MM.1S (cell line): ENCODE measurements at regions not wholly inside any gene's neighbourhood (a gene's known extent, or its start where the extent isn't known, plus 50 kb on each side); places are given as distances from the start of the nearest gene placed in this dataset.

ENCODE experiments used
- DNase-seq: peaks from one replicate; pipeline ENCODE4 v3.0.0-alpha.2; 2015
- H2AFZ ChIP-seq: fragments of 300-600 bp; sonication (generic); 2 replicates; pipeline ENCODE4 v1.6.0; 2016; ENCODE audit warnings: antibody characterized with exemption, low read length
- H3F3A ChIP-seq: fragments of 300-600 bp; sonication (generic); 2 replicates; pipeline ENCODE4 v1.6.1; 2016; ENCODE audit warnings: mild to moderate bottlenecking, antibody characterized with exemption, low read length, moderate library complexity, mixed read lengths; ENCODE audit not compliant: insufficient read depth
- H3K27ac ChIP-seq: fragments of 300-600 bp; sonication (generic); 2 replicates; pipeline ENCODE4 v1.5.1; 2016; ENCODE audit warnings: mild to moderate bottlenecking, low read length
- H3K27me3 ChIP-seq: fragments of 300-600 bp; sonication (generic); replicated peaks from 2 replicates; pipeline ENCODE4 v1.6.0; 2016; ENCODE audit warnings: low read length; ENCODE audit not compliant: insufficient read depth
- H3K36me3 ChIP-seq: fragments of 300-600 bp; sonication (generic); replicated peaks from 2 replicates; pipeline ENCODE4 v1.6.1; 2016; ENCODE audit warnings: mild to moderate bottlenecking, low read length, mixed read lengths; ENCODE audit not compliant: insufficient read depth
- H3K4me1 ChIP-seq: fragments of 300-600 bp; sonication (generic); 2 replicates; pipeline ENCODE4 v1.6.1; 2016; ENCODE audit warnings: low read length, mixed read lengths
- H3K4me2 ChIP-seq: fragments of 300-600 bp; sonication (generic); 2 replicates; pipeline ENCODE4 v1.6.0; 2016; ENCODE audit warnings: low read depth, low read length
- H3K4me3 ChIP-seq: fragments of 300-600 bp; sonication (generic); 2 replicates; pipeline ENCODE4 v1.5.1; 2016; ENCODE audit warnings: low read length, mixed read lengths
- H3K79me2 ChIP-seq: fragments of 300-600 bp; sonication (generic); 2 replicates; pipeline ENCODE4 v1.6.1; 2016; ENCODE audit warnings: mixed run types, low read length, mixed read lengths
- H3K9ac ChIP-seq: fragments of 300-600 bp; sonication (generic); 2 replicates; pipeline ENCODE4 v1.6.1; 2016; ENCODE audit warnings: low read length, mixed read lengths
- H3K9me2 ChIP-seq: fragments of 300-600 bp; sonication (generic); replicated peaks from 2 replicates; pipeline ENCODE4 v1.6.1; 2016; ENCODE audit warnings: mild to moderate bottlenecking, low read length, mixed read lengths; ENCODE audit not compliant: insufficient read depth
- H3K9me3 ChIP-seq: fragments of 300-600 bp; sonication (generic); replicated peaks from 2 replicates; pipeline ENCODE4 v1.6.1; 2016; ENCODE audit warnings: mild to moderate bottlenecking, low read length, mixed read lengths; ENCODE audit not compliant: insufficient read depth
- H4K20me1 ChIP-seq: fragments of 300-600 bp; sonication (generic); 2 replicates; pipeline ENCODE4 v1.6.1; 2016; ENCODE audit warnings: mild to moderate bottlenecking, low read length, moderate library complexity, mixed read lengths; ENCODE audit not compliant: insufficient read depth
- CTCF ChIP-seq: fragments of 300-600 bp; sonication (generic); IDR thresholded peaks from 2 replicates; pipeline ENCODE4 v1.5.1; 2016; ENCODE audit warnings: antibody characterized with exemption, low read length, mixed read lengths
- EZH2 ChIP-seq: fragments of 300-600 bp; sonication (generic); optimal IDR thresholded peaks from 2 replicates; pipeline ENCODE3; 2017; ENCODE audit warnings: low read depth, mild to moderate bottlenecking, antibody characterized with exemption, low read length, mixed read lengths
- EZH2phosphoT487 ChIP-seq: fragments of 300-600 bp; sonication (generic); IDR thresholded peaks from 2 replicates; pipeline ENCODE4 v1.6.1; 2018; ENCODE audit warnings: antibody characterized with exemption, low read length

- Histone ChIP-seq H2AFZ (no peak overlapping the region), H3K9me3 (no peaks in the 10 kb centered on the region), H3K27me3 (no peaks in the 10 kb centered on the region), H3K27ac (no peak overlapping the region), H4K20me1 (no peaks in the 10 kb centered on the region), H3F3A (no peaks in the 10 kb centered on the region), H3K9ac (no peak overlapping the region), H3K79me2 (no peaks in the 10 kb centered on the region), H3K4me1 (no peaks in the 10 kb centered on the region), H3K4me3 (no peak overlapping the region), H3K36me3 (no peaks in the 10 kb centered on the region), H3K9me2 (no peaks in the 10 kb centered on the region), H3K4me2 (no peak overlapping the region)
- TF ChIP-seq EZH2phosphoT487 (no peak), EZH2 (no peak), CTCF (no peak)
- DNase-seq: no peak
Observed at GRCh38 chr16:66240631-66241395, 125.7 kb upstream of the CDH5 start.

GRCh38 chr16:66240088-66240487 lies 126.4 kb upstream of the CDH5 start:
- DNase-seq: no peak
- no peak overlapping the region for H3K27ac ChIP-seq
- no peak overlapping the region for H3K4me3 ChIP-seq
- no peak for TF ChIP-seq EZH2
- no peak for TF ChIP-seq EZH2phosphoT487
- TF ChIP-seq CTCF: no peak
- H3K4me1 ChIP-seq: no peaks in the 10 kb centered on the region
- H2AFZ ChIP-seq: no peak overlapping the region
- no peaks in the 10 kb centered on the region for H3K36me3 ChIP-seq
- no peaks in the 10 kb centered on the region for H3K9me2 ChIP-seq
- H3K27me3 ChIP-seq: no peaks in the 10 kb centered on the region
- no peaks in the 10 kb centered on the region for H3K9me3 ChIP-seq
- no peak overlapping the region for H3K4me2 ChIP-seq
- H3K9ac ChIP-seq: no peak overlapping the region
- no peaks in the 10 kb centered on the region for H3K79me2 ChIP-seq
- H4K20me1 ChIP-seq: no peaks in the 10 kb centered on the region
- H3F3A ChIP-seq: no peaks in the 10 kb centered on the region

- no peak overlapping the region for H3K4me2 ChIP-seq
- no peak for DNase-seq
- H3K4me1 ChIP-seq: no peaks in the 10 kb centered on the region
- H2AFZ ChIP-seq: no peak overlapping the region
- H3F3A ChIP-seq: no peaks in the 10 kb centered on the region
- TF ChIP-seq EZH2phosphoT487: no peak
- no peak for TF ChIP-seq EZH2
- TF ChIP-seq CTCF: no peak
- no peaks in the 10 kb centered on the region for H3K9me2 ChIP-seq
- no peaks in the 10 kb centered on the region for H3K27me3 ChIP-seq
- H3K79me2 ChIP-seq: no peaks in the 10 kb centered on the region
- H3K9ac ChIP-seq: no peak overlapping the region
- H3K9me3 ChIP-seq: no peaks in the 10 kb centered on the region
- no peaks in the 10 kb centered on the region for H3K36me3 ChIP-seq
- no peak overlapping the region for H3K4me3 ChIP-seq
- no peak overlapping the region for H3K27ac ChIP-seq
- H4K20me1 ChIP-seq: no peaks in the 10 kb centered on the region
Observed at GRCh38 chr16:66238696-66239095, 127.8 kb upstream of the CDH5 start.
